KMS-11 (cell line): ENCODE measurements at regions not wholly inside any gene's neighbourhood (a gene's known extent, or its start where the extent isn't known, plus 50 kb on each side); places are given as distances from the start of the nearest gene placed in this dataset.
"Not testable (repeated sequence)": the region's sequence is repeated elsewhere in the genome, so short reads cannot be mapped to it uniquely, and the experiment has no call there.

Experiments
- H2AFZ ChIP-seq: fragments of 200-600 bp; sonication (generic); 2 replicates; pipeline ENCODE4 v1.6.1; 2016; ENCODE audit warnings: antibody characterized with exemption, mixed run types, low read depth
- H3K27ac ChIP-seq: fragments of 200-600 bp; sonication (generic); 2 replicates; pipeline ENCODE4 v1.6.1; 2016; ENCODE audit warnings: mild to moderate bottlenecking, mixed run types
- H3K27me3 ChIP-seq: fragments of 200-600 bp; sonication (generic); 2 replicates; pipeline ENCODE4 v1.6.1; 2017; ENCODE audit warnings: mild to moderate bottlenecking, low read depth, mixed run types, moderate library complexity; ENCODE audit not compliant: insufficient read depth
- H3K36me3 ChIP-seq: fragments of 200-600 bp; sonication (generic); 2 replicates; pipeline ENCODE4 v1.6.1; 2017; ENCODE audit warnings: mild to moderate bottlenecking, mixed run types; ENCODE audit not compliant: insufficient read depth
- H3K4me1 ChIP-seq: fragments of 200-600 bp; sonication (generic); 2 replicates; pipeline ENCODE4 v1.6.1; 2016; ENCODE audit warnings: mild to moderate bottlenecking, low read depth, mixed run types; ENCODE audit not compliant: poor library complexity, severe bottlenecking
- H3K4me2 ChIP-seq: fragments of 200-600 bp; sonication (generic); 2 replicates; pipeline ENCODE4 v1.7.0; 2016; ENCODE audit warnings: mild to moderate bottlenecking, mixed run types
- H3K4me3 ChIP-seq: fragments of 200-600 bp; sonication (generic); IDR thresholded peaks from 2 replicates; pipeline ENCODE4 v1.6.1; 2017; ENCODE audit warnings: low read depth, low read length, mixed read lengths; ENCODE audit not compliant: insufficient read depth
- H3K79me2 ChIP-seq: fragments of 200-600 bp; sonication (generic); 2 replicates; pipeline ENCODE4 v1.6.1; 2016; ENCODE audit warnings: low read depth, mixed run types; ENCODE audit not compliant: insufficient read depth
- H3K9ac ChIP-seq: fragments of 200-600 bp; sonication (generic); 2 replicates; pipeline ENCODE4 v1.6.1; 2016; ENCODE audit warnings: mild to moderate bottlenecking, mixed run types
- H4K20me1 ChIP-seq: fragments of 200-600 bp; sonication (generic); 2 replicates; pipeline ENCODE4 v1.6.1; 2016; ENCODE audit warnings: mild to moderate bottlenecking, mixed run types; ENCODE audit not compliant: insufficient read depth
- TF ChIP-seq, protein P1 (sequence below): fragments of 200-600 bp; sonication (generic); conservative IDR thresholded peaks from 2 replicates; pipeline ENCODE4 v1.6.1; 2017; ENCODE audit warnings: low read depth, mild to moderate bottlenecking, antibody characterized with exemption, low read length, moderate library complexity, mixed read lengths

DNA sequence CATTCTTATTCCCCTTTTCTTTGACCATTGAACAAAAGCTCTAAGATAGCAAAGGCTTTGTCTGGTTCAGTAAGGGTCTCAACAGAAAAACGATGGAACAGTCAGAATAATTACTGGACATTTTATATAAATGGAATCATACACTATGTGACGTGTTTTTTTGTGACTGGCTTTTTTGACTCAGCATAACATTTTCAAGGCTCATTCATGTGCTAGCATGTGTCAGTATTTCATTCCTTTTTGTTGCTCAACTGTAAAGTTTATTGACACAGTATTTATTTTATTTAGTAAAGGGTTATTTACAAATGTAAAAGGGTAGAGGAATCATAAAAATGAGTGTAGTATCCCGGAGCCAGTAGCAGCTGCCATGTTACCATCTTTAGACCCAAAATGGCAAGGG is 226.2 kb downstream of the CDRT15L2 start:
- Histone ChIP-seq H3K4me3 (no peak overlapping the region), H3K79me2 (no peaks in the 10 kb centered on the region), H3K27ac (no peak overlapping the region), H3K27me3 (no peaks in the 10 kb centered on the region), H3K4me2 (no peak overlapping the region), H3K36me3 (no peaks in the 10 kb centered on the region), H3K9ac (no peak overlapping the region), H3K4me1 (no peaks in the 10 kb centered on the region), H4K20me1 (no peaks in the 10 kb centered on the region), H2AFZ (no peak overlapping the region)
- TF ChIP-seq, protein P1, sequence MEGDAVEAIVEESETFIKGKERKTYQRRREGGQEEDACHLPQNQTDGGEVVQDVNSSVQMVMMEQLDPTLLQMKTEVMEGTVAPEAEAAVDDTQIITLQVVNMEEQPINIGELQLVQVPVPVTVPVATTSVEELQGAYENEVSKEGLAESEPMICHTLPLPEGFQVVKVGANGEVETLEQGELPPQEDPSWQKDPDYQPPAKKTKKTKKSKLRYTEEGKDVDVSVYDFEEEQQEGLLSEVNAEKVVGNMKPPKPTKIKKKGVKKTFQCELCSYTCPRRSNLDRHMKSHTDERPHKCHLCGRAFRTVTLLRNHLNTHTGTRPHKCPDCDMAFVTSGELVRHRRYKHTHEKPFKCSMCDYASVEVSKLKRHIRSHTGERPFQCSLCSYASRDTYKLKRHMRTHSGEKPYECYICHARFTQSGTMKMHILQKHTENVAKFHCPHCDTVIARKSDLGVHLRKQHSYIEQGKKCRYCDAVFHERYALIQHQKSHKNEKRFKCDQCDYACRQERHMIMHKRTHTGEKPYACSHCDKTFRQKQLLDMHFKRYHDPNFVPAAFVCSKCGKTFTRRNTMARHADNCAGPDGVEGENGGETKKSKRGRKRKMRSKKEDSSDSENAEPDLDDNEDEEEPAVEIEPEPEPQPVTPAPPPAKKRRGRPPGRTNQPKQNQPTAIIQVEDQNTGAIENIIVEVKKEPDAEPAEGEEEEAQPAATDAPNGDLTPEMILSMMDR, result no peak

DNA sequence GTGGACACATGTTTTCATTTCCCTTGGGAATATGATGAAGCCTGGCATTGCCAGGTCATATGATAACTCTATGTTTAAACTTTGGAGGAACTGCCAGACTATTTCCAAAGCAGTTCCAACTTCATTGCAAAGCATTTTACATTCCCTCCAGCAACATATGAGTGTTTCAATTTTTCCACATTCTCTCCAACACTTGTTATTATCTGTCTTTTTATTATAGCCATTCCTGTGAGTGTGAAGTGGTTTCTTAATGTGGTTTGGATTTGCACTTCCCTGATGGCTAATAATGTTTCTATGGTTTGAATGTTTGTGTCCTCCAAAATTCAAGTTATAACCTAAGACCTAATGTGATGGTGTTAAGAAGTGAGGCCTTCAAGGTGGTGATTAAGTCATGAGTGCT is 228.0 kb downstream of the CDRT15L2 start:
- not testable (repeated sequence) for H3K4me1 ChIP-seq, H3K27me3 ChIP-seq, H3K4me3 ChIP-seq, H3K9ac ChIP-seq, H3K27ac ChIP-seq, H3K36me3 ChIP-seq, H4K20me1 ChIP-seq, H2AFZ ChIP-seq, H3K4me2 ChIP-seq, H3K79me2 ChIP-seq

DNA sequence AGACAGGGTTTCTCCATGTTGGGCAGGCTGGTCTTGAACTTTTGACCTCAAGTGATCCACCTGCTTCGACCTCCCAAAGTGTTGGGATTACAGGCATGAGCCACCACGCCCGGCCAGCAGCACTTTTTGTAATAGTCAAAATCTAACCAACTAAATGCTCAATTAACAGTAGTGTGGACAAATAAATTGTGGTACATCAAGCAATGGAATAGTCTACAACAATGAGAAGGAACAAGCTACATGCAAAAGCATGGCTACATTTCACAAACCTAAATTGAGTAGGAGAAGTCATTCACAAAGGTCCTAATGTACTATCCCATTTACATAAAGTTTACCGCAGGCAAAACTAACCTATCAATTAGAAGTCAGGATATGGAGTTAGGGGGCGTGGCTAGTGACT is 227.4 kb downstream of the USP22 start:
- H3K27me3 ChIP-seq, H4K20me1 ChIP-seq, H3K4me3 ChIP-seq, H3K9ac ChIP-seq, H3K79me2 ChIP-seq, H2AFZ ChIP-seq, H3K4me2 ChIP-seq, H3K36me3 ChIP-seq, H3K27ac ChIP-seq, H3K4me1 ChIP-seq: not testable (repeated sequence)

DNA sequence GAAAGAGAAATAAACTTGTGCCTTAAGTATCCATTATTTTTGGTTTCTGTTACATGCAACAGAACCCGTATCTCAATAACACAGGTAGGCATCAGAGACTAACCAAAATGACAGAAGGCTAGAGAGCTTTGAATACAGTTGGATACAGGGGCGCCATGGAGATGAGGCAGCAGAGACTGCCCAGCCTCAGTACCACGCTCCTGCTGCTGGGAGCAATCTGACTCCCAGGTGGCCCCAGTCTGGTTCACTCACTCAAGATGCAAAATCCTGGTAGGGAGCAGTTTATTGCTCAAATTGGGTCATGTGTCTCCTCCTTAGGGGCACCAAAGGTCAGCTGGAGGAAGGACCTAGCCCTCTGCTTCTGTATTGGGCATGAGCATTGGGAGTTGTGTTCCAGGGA is 218.9 kb downstream of the USP22 start:
- Histone ChIP-seq H2AFZ (no peak overlapping the region), H3K36me3 (no peaks in the 10 kb centered on the region), H3K4me1 (no peaks in the 10 kb centered on the region)

DNA sequence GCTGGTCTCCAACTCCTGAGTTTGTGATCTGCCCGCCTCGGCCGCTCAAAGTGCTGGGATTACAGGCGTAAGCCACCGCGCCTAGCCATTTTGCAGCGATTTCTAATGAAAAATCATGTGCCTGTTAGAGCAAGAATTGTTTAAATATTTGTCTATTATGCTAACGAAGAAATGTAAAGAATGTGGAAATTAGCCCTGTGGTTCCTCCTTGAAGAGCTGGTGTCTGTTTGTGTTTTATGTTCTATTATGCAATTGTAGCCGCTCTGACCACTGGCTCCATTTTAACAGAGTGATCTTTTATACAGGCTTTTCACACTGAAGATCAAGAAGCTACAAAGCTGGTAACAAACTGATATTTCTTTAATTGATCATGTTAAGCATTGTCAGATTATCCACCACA is 217.3 kb downstream of the USP22 start:
- Histone ChIP-seq H3K36me3 (no peaks in the 10 kb centered on the region), H4K20me1 (no peaks in the 10 kb centered on the region)

More for the DNA sequence above, 218.9 kb downstream of the USP22 start:
- Histone ChIP-seq H4K20me1 (no peaks in the 10 kb centered on the region), H3K9ac (no peak overlapping the region), H3K27me3 (no peaks in the 10 kb centered on the region), H3K4me2 (no peak overlapping the region), H3K4me3 (no peak overlapping the region), H3K27ac (no peak overlapping the region), H3K79me2 (no peaks in the 10 kb centered on the region)
- TF ChIP-seq, protein P1, result no peak

DNA sequence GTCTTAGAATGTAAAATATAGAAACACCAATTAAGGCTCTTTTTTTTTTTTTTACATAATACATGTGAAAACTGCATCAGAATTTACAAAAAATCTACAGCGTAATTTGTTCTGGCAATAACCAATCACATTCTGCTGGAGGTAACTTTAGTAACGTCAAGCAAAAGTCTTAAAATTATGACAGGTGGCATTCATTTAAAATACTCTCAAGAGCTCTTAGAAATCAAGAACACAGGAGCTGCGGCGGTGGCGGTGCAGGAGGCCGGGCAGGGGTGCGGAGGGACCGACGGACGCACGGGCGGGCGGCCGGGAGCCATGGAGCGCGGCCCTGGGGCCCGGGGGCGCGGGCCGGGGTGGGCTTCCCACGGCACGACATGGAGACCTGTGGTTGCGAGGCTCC is 202.4 kb downstream of the USP22 start:
- not testable (repeated sequence) for H3K4me3 ChIP-seq, H3K27ac ChIP-seq, H2AFZ ChIP-seq, H3K4me1 ChIP-seq, H3K9ac ChIP-seq, H4K20me1 ChIP-seq, H3K27me3 ChIP-seq, H3K4me2 ChIP-seq, H3K36me3 ChIP-seq, H3K79me2 ChIP-seq

More for the DNA sequence above, 217.3 kb downstream of the USP22 start:
- H3K79me2 ChIP-seq, result no peaks in the 10 kb centered on the region
- no peak overlapping the region for H3K27ac ChIP-seq
- H2AFZ ChIP-seq, result no peak overlapping the region
- TF ChIP-seq, protein P1, result no peak
- H3K4me3 ChIP-seq, result no peak overlapping the region
- H3K4me2 ChIP-seq, result no peak overlapping the region
- no peaks in the 10 kb centered on the region for H3K27me3 ChIP-seq
- no peak overlapping the region for H3K9ac ChIP-seq
- H3K4me1 ChIP-seq, result no peaks in the 10 kb centered on the region

DNA sequence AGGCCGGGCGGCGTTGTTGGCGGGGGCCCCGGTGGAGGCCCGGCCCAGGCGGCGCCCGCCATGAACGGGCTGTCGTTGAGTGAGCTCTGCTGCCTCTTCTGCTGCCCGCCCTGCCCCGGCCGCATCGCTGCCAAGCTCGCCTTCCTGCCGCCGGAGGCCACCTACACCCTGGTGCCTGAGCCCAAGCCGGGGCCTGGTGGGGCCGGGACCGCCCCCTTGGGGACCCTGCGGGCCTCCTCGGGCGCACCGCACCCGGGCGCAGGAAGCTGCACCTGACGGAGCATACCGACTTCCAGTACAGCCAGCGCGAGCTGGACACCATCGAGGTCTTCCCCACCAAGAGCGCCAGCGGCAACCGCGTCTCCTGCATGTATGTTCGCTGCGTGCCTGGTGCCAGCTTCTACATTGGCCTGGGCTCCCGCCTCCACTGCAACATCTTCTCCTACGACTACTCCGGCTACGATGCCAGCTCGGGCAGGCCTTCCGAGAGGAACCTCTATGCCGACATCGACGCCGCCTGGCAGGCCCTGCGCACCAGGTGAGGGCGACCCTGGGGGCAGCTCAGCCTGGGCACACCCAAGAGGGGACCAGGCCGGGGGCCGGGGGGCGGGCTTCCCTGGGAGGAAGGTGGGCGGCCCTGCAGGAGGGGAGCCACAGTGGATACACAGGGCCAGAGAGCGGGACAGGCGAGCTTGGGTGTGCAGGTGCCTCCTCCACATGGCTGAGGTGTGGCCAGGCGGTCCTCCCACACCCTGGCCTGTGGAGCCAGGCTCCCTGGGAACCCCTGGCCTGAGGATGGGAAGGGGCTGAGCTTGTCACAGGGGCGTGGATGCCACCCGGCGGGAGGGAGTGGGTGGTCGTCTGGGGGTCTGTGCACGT is 201.6 kb downstream of the USP22 start:
- H3K27me3 ChIP-seq, H3K4me2 ChIP-seq, H4K20me1 ChIP-seq, H3K9ac ChIP-seq, H3K4me1 ChIP-seq, H3K27ac ChIP-seq, H3K36me3 ChIP-seq, H2AFZ ChIP-seq, H3K79me2 ChIP-seq, H3K4me3 ChIP-seq: not testable (repeated sequence)

DNA sequence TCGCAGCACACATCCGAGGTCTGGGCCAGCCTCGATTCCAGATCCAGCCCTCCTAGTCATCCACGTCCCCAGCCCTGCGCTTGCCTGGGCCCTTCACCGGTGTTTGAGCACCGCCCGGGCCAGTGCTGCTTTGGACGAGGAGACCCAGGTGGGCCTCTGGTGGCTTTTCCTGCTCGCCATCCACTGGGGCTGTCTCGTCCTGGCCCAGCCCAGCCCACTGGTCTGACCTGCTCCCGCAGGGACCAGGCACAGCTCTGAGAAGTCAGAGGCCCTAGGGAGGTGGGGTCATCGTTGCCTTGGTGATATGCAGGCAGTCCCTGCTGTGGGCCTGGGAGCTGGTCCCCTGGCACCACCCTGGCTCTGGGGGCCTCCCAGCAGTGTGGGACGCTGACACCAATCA is 200.8 kb downstream of the USP22 start:
- H3K36me3 ChIP-seq, H3K79me2 ChIP-seq, H3K9ac ChIP-seq, H3K27me3 ChIP-seq, H3K4me1 ChIP-seq, H2AFZ ChIP-seq, H4K20me1 ChIP-seq, H3K4me2 ChIP-seq, H3K27ac ChIP-seq, H3K4me3 ChIP-seq: not testable (repeated sequence)
